ENCODE measurements at regions not wholly inside any gene's neighbourhood (a gene's known extent, or its start where the extent isn't known, plus 50 kb on each side); places are given as distances from the start of the nearest gene placed in this dataset.

DNA sequence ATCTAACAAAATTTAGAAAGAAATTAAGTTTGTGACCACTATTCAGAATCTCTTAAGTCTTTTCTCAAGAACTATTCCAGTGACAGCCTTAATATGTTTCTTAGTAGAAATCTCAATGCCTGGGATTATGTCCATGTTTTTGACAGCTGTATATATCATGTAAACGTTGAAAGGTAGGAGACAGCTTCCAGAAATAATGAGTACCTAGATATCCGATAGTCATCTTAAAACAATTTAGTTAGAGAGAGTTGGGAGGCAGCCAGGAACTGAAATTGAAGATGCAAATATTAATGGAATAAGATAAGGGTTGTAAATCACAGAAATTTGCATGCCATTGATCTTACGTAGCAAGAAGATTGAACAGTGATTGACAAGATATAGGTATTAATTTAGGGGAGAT, 955.2 kb downstream of the JRKL start:
- no peak for DNase-seq (ENCODE audit: low spot score)
- TF ChIP-seq, protein P1, sequence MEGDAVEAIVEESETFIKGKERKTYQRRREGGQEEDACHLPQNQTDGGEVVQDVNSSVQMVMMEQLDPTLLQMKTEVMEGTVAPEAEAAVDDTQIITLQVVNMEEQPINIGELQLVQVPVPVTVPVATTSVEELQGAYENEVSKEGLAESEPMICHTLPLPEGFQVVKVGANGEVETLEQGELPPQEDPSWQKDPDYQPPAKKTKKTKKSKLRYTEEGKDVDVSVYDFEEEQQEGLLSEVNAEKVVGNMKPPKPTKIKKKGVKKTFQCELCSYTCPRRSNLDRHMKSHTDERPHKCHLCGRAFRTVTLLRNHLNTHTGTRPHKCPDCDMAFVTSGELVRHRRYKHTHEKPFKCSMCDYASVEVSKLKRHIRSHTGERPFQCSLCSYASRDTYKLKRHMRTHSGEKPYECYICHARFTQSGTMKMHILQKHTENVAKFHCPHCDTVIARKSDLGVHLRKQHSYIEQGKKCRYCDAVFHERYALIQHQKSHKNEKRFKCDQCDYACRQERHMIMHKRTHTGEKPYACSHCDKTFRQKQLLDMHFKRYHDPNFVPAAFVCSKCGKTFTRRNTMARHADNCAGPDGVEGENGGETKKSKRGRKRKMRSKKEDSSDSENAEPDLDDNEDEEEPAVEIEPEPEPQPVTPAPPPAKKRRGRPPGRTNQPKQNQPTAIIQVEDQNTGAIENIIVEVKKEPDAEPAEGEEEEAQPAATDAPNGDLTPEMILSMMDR (conservative IDR thresholded peaks at IDR 0.05; ENCODE audit: low read depth): no peak
- no peak overlapping the region for H3K27ac ChIP-seq
- POLR2A ChIA-PET (ENCODE audit: low non-redundant PET): no interaction called here
- CTCF ChIA-PET: no interaction called here

DNA sequence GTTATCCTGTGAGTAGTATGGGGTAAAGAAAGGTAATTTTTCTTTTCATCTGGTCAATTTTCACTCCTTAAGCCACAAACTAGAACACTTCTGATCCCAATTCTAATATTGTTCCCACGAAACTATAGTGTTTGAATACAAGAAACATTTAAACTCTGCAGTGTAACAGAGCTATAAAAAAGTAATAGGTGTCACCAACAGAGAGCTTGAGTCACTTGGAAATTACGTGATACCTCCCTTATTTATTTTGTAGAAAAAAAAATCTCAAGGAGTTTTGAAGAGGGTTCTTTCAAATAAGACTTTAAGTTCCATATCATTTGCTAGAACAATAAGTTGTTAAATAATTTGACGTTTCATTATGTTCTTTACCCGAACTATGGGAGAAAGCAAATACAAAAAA, 959.4 kb downstream of the JRKL start:
- CTCF ChIA-PET: no interaction called here
- DNase-seq (ENCODE audit: low spot score): no peak
- TF ChIP-seq, protein P1 (conservative IDR thresholded peaks at IDR 0.05; ENCODE audit: low read depth): no peak

GRCh38 chr11:97351939-97352338, 962.1 kb downstream of the JRKL start:
- ChIA-PET CTCF (no interaction called here), POLR2A (ENCODE audit: low non-redundant PET) (no interaction called here)
- no peak overlapping the region for H3K27ac ChIP-seq
- no peak for DNase-seq (ENCODE audit: low spot score)
- TF ChIP-seq, protein P1 (conservative IDR thresholded peaks at IDR 0.05; ENCODE audit: low read depth): no peak

More for the DNA sequence above, 959.4 kb downstream of the JRKL start:
- H3K27ac ChIP-seq: no peak overlapping the region
- POLR2A ChIA-PET (ENCODE audit: low non-redundant PET): no interaction called here

- POLR2A ChIA-PET (ENCODE audit: low non-redundant PET): no interaction called here
- DNase-seq (ENCODE audit: low spot score): no peak
- CTCF ChIA-PET: no interaction called here
- H3K27ac ChIP-seq: no peak overlapping the region
- TF ChIP-seq, protein P1 (conservative IDR thresholded peaks at IDR 0.05; ENCODE audit: low read depth): no peak
Observed at GRCh38 chr11:97354026-97354425, 964.2 kb downstream of the JRKL start.

DNA sequence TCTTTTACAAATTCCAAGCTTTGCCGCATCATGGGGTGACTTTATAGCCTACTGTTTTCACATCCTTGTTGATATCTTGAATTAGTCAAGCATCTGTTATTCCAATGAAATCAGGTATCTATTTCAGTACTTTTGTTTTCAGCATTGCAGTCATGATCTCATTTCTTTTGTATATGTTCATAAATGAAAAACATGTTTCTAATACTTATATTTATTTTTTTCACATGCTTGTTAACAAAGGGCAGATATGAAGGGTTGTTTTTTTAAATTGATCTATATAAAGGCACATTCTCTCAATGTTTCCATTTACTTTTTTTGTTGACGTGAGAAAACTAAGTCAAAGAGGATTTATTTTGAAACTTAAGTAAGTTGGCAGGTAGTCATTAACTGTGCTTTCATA, 964.8 kb downstream of the JRKL start:
- no peak overlapping the region for H3K27ac ChIP-seq
- TF ChIP-seq, protein P1 (conservative IDR thresholded peaks at IDR 0.05; ENCODE audit: low read depth): no peak
- DNase-seq (ENCODE audit: low spot score): no peak
- ChIA-PET POLR2A (ENCODE audit: low non-redundant PET) (no interaction called here), CTCF (no interaction called here)

GRCh38 chr11:97355230-97355629, 965.4 kb downstream of the JRKL start:
- DNase-seq (ENCODE audit: low spot score): no peak
- ChIA-PET CTCF (no interaction called here), POLR2A (ENCODE audit: low non-redundant PET) (no interaction called here)
- TF ChIP-seq, protein P1 (conservative IDR thresholded peaks at IDR 0.05; ENCODE audit: low read depth): no peak
- no peak overlapping the region for H3K27ac ChIP-seq

DNA sequence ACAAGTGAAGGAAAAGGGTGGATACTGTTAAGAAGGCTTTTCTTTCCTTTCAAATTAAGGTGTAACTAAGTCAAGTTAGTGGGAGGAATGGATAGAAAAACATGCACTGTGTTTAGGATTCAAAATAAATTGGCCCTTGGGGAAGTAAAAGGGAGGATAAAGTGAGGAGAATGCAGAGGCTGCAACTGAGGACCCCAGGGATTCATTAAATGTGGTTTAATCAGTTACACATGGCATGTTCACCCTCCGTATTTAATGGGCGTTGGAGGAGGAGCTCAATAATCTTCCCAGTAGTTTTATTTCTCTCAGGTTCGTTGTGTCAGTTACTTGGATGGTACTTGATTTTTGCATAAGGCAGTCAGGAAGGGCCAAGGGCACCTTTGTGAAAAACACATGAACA, 966.3 kb downstream of the JRKL start:
- ChIA-PET POLR2A (ENCODE audit: low non-redundant PET) (no interaction called here), CTCF (no interaction called here)
- H3K27ac ChIP-seq: no peak overlapping the region
- no peak for DNase-seq (ENCODE audit: low spot score)
- TF ChIP-seq, protein P1 (conservative IDR thresholded peaks at IDR 0.05; ENCODE audit: low read depth): no peak

Data from RWPE1 (cell line).